SK-N-SH treated with all-trans-retinoic acid at 6 μM for 48 hours (cell line): ENCODE measurements at regions not wholly inside any gene's neighbourhood (a gene's known extent, or its start where the extent isn't known, plus 50 kb on each side); places are given as distances from the start of the nearest gene placed in this dataset.

Experiments
- ATAC-seq: fragments of 200-7000 bp; cut with Tn5 transposase; 3 replicates; pipeline ENCODE4 v1.9.1; 2020; ENCODE audit warnings: mild to moderate bottlenecking, moderate library complexity
- ARNTL ChIP-seq: fragments of 450-650 bp; formaldehyde crosslinking; IDR thresholded peaks from 2 replicates; pipeline ENCODE4 v1.5.0; 2020; ENCODE audit warnings: low read depth, mild to moderate bottlenecking, moderate library complexity, borderline replicate concordance
- BACH2 ChIP-seq: fragments of 250-450 bp; sonication (Bioruptor Pico); IDR thresholded peaks from 2 replicates; pipeline ENCODE4 v1.9.0; 2021; ENCODE audit warnings: mild to moderate bottlenecking, borderline replicate concordance
- CSDC2 ChIP-seq: fragments of 250-450 bp; sonication (Bioruptor Pico); IDR thresholded peaks from 2 replicates; pipeline ENCODE4 v1.5.0; 2020; ENCODE audit warnings: mild to moderate bottlenecking, moderate library complexity
- ESRRG ChIP-seq: fragments of 250-450 bp; sonication (Bioruptor Pico); IDR thresholded peaks from 2 replicates; pipeline ENCODE4 v1.6.1; 2021; ENCODE audit warnings: mild to moderate bottlenecking
- GLIS3 ChIP-seq: fragments of 250-450 bp; sonication (Bioruptor Pico); IDR thresholded peaks from 2 replicates; pipeline ENCODE4 v1.5.0; 2020; ENCODE audit warnings: mild to moderate bottlenecking, moderate library complexity
- ISL1 ChIP-seq: fragments of 250-450 bp; sonication (Bioruptor Pico); IDR thresholded peaks from 2 replicates; pipeline ENCODE4 v2.1.2; 2022; ENCODE audit warnings: mild to moderate bottlenecking, moderate library complexity
- OSR1 ChIP-seq: fragments of 250-450 bp; sonication (Bioruptor Pico); IDR thresholded peaks from 2 replicates; pipeline ENCODE4 v1.8.0; 2022; ENCODE audit warnings: moderate library complexity, mild to moderate bottlenecking, inconsistent platforms
- PATZ1 ChIP-seq: fragments of 250-450 bp; sonication (Bioruptor Pico); IDR thresholded peaks from 2 replicates; pipeline ENCODE4 v1.8.0; 2020; ENCODE audit warnings: mild to moderate bottlenecking, moderate library complexity, borderline replicate concordance
- PPARA ChIP-seq: fragments of 250-450 bp; sonication (Bioruptor Pico); IDR thresholded peaks from 2 replicates; pipeline ENCODE4 v1.5.0; 2020; ENCODE audit warnings: mild to moderate bottlenecking, borderline replicate concordance
- SNAI2 ChIP-seq: fragments of 250-450 bp; sonication (Bioruptor Pico); IDR thresholded peaks from 2 replicates; pipeline ENCODE4 v1.5.0; 2020; ENCODE audit warnings: mild to moderate bottlenecking, moderate library complexity
- TCF4 ChIP-seq: fragments of 250-450 bp; sonication (Bioruptor Pico); IDR thresholded peaks from 2 replicates; pipeline ENCODE4 v1.8.0; 2021; ENCODE audit warnings: mild to moderate bottlenecking, moderate library complexity, borderline replicate concordance
- TOX ChIP-seq: fragments of 250-450 bp; sonication (Bioruptor Pico); IDR thresholded peaks from 2 replicates; pipeline ENCODE4 v1.8.0; 2021; ENCODE audit warnings: mild to moderate bottlenecking, moderate library complexity, borderline replicate concordance
- ZC3H10 ChIP-seq: fragments of 250-450 bp; sonication (Bioruptor Pico); IDR thresholded peaks from 2 replicates; pipeline ENCODE4 v1.5.1; 2021; ENCODE audit warnings: mild to moderate bottlenecking, moderate library complexity
- ZFP3 ChIP-seq: fragments of 250-450 bp; sonication (Bioruptor Pico); IDR thresholded peaks from 2 replicates; pipeline ENCODE4 v1.5.0; 2020; ENCODE audit warnings: mild to moderate bottlenecking, moderate library complexity
- ZNF565 ChIP-seq: fragments of 450-650 bp; formaldehyde crosslinking; conservative IDR thresholded peaks from 2 replicates; pipeline ENCODE4 v1.5.0; 2020; ENCODE audit warnings: low read depth, mild to moderate bottlenecking, moderate library complexity
- ZNF70 ChIP-seq: fragments of 450-650 bp; formaldehyde crosslinking; IDR thresholded peaks from 2 replicates; pipeline ENCODE4 v1.5.0; 2020; ENCODE audit warnings: mild to moderate bottlenecking, moderate library complexity
- ZNF8 ChIP-seq: fragments of 450-650 bp; formaldehyde crosslinking; IDR thresholded peaks from 2 replicates; pipeline ENCODE4 v1.5.0; 2020; ENCODE audit warnings: mild to moderate bottlenecking, moderate library complexity
- TF ChIP-seq, protein P1 (sequence below): fragments of 250-450 bp; sonication (Bioruptor Pico); IDR thresholded peaks from 2 replicates; pipeline ENCODE4 v1.5.1; 2021; ENCODE audit warnings: mild to moderate bottlenecking, moderate library complexity
- TF ChIP-seq, protein P2 (sequence below): fragments of 250-450 bp; sonication (Bioruptor Pico); IDR thresholded peaks from 2 replicates; pipeline ENCODE4 v1.8.0; 2021; ENCODE audit warnings: low read depth, mild to moderate bottlenecking, moderate library complexity, borderline replicate concordance

DNA sequence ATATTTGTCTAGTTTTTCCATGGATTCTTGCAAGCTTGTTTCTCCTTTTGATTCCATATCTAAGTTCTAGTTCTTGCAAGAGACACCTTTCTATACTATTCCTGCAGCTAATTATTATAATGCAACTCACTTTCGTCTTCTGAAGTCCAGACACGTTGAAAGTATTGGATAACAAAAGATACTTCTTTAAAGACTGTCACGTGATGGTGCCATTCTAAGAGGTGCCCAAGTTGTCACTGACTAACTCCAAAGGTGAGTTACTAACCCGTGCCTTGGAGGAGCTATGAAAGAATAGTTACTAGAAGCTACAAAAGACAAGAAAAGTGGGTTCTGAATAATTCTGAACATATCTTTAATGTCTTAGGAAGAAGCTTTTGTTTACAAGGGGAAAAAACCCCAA is 322.6 kb downstream of the HDGFL1 start:
- TF ChIP-seq ZNF565 (no peak), ZFP3 (CRISPR knock-in tag) (no peak), GLIS3 (CRISPR knock-in tag) (no peak), SNAI2 (CRISPR knock-in tag) (no peak), PPARA (CRISPR knock-in tag) (no peak)
- TF ChIP-seq, protein P1, sequence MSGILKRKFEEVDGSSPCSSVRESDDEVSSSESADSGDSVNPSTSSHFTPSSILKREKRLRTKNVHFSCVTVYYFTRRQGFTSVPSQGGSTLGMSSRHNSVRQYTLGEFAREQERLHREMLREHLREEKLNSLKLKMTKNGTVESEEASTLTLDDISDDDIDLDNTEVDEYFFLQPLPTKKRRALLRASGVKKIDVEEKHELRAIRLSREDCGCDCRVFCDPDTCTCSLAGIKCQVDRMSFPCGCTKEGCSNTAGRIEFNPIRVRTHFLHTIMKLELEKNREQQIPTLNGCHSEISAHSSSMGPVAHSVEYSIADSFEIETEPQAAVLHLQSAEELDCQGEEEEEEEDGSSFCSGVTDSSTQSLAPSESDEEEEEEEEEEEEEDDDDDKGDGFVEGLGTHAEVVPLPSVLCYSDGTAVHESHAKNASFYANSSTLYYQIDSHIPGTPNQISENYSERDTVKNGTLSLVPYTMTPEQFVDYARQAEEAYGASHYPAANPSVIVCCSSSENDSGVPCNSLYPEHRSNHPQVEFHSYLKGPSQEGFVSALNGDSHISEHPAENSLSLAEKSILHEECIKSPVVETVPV (CRISPR knock-in tag): no peak
- ATAC-seq: no peak

- ATAC-seq: peak; percentile 96
- TF ChIP-seq ZFP3 (CRISPR knock-in tag) (no peak), ISL1 (peak; percentile 73)
Measured at GRCh38 chr6:22892452-22892851, 323.1 kb downstream of the HDGFL1 start.

DNA sequence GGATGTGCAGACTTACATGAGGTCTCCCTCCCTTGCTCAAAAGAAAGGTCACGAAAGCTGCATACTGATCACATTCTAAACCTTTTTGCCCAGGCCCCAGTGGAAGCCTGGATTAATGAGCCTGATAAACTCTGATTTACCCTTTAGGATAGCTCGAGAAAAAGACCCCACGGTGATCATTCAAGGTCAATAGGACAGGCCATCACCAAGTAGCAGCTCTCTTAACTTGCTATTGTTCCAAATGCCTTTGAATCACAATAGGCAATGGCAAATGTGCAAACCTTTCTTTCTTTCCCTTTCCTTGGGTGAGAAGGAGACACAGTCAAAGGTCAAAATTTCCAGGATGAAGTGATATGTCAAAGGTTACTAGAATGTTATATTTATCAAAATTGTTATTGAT is 327.3 kb downstream of the HDGFL1 start:
- TF ChIP-seq CSDC2 (CRISPR knock-in tag) (no peak), TCF4 (CRISPR knock-in tag) (no peak), ZNF565 (no peak), ZC3H10 (CRISPR knock-in tag) (no peak), ISL1 (no peak), TOX (CRISPR knock-in tag) (no peak)
- no peak for ATAC-seq

- TF ChIP-seq SNAI2 (CRISPR knock-in tag) (no peak), PPARA (CRISPR knock-in tag) (no peak), PATZ1 (no peak), TOX (CRISPR knock-in tag) (no peak), ZNF8 (CRISPR knock-in tag) (no peak), ZNF565 (no peak), ZNF70 (CRISPR knock-in tag) (no peak), ISL1 (no peak)
- no peak for ATAC-seq
Measured at GRCh38 chr6:22899426-22899825, 330.1 kb downstream of the HDGFL1 start.

- no peak for ATAC-seq
- no peak for TF ChIP-seq ARNTL (CRISPR knock-in tag)
- no peak for TF ChIP-seq SNAI2 (CRISPR knock-in tag)
- TF ChIP-seq, protein P1 (CRISPR knock-in tag): no peak
- TF ChIP-seq, protein P2, sequence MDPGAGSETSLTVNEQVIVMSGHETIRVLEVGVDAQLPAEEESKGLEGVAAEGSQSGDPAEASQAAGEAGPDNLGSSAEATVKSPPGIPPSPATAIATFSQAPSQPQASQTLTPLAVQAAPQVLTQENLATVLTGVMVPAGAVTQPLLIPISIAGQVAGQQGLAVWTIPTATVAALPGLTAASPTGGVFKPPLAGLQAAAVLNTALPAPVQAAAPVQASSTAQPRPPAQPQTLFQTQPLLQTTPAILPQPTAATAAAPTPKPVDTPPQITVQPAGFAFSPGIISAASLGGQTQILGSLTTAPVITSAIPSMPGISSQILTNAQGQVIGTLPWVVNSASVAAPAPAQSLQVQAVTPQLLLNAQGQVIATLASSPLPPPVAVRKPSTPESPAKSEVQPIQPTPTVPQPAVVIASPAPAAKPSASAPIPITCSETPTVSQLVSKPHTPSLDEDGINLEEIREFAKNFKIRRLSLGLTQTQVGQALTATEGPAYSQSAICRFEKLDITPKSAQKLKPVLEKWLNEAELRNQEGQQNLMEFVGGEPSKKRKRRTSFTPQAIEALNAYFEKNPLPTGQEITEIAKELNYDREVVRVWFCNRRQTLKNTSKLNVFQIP: no peak
- TF ChIP-seq ZNF70 (CRISPR knock-in tag): no peak
- no peak for TF ChIP-seq BACH2 (CRISPR knock-in tag)
- no peak for TF ChIP-seq TOX (CRISPR knock-in tag)
Measured at GRCh38 chr6:22903826-22904225, 334.5 kb downstream of the HDGFL1 start.

DNA sequence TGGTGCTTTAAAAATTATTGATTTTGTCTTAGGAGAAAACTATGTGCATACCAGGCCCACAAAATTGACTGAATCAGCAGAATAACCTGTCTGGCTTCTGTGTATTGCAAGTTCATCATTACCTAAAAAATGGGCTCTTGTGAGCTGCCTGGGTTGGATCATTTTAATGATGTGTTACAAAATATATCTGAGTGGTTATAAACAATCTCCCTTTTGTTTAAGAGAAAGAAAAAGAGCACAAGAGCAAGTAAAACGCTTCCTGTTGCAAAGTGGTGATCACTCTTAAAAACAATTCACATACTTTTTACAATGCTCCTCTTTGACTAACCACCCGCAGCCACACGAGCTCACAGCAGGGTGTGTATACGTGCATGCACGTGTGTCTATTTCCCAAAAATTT is 335.1 kb downstream of the HDGFL1 start:
- no peak for ATAC-seq
- TF ChIP-seq CSDC2 (CRISPR knock-in tag) (no peak), ZNF565 (no peak), ESRRG (CRISPR knock-in tag) (no peak), OSR1 (CRISPR knock-in tag) (no peak)
- TF ChIP-seq, all 23 proteins: peak for 0
